SH-SY5Y (cell line): ENCODE measurements at regions not wholly inside any gene's neighbourhood (a gene's known extent, or its start where the extent isn't known, plus 50 kb on each side); places are given as distances from the start of the nearest gene placed in this dataset.

Experiments used
- GATA2 ChIP-seq: IDR thresholded peaks from 2 replicates; pipeline ENCODE4 v1.6.1; 2011; ENCODE audit warnings: mild to moderate bottlenecking, low read depth, low read length
- GATA3 ChIP-seq: IDR thresholded peaks from 2 replicates; pipeline ENCODE4 v1.6.1; 2011; ENCODE audit warnings: low read depth, mild to moderate bottlenecking, low read length, moderate library complexity

- TF ChIP-seq GATA2: no peak
- TF ChIP-seq GATA3: no peak
Measured at GRCh38 chr1:238141353-238141752, 250.6 kb upstream of the ZP4 start.

GRCh38 chr1:238139713-238140112 is 249.0 kb upstream of the ZP4 start:
- TF ChIP-seq GATA2: no peak
- TF ChIP-seq GATA3: no peak

- TF ChIP-seq GATA3 (no peak), GATA2 (no peak)
Measured at GRCh38 chr1:238138059-238138626, 247.4 kb upstream of the ZP4 start.

GRCh38 chr1:238135708-238136664 is 245.3 kb upstream of the ZP4 start:
- TF ChIP-seq GATA2 (no peak), GATA3 (no peak)

- TF ChIP-seq GATA3 (no peak), GATA2 (no peak)
Measured at GRCh38 chr1:238129677-238130076, 239.0 kb upstream of the ZP4 start.

GRCh38 chr1:238123201-238123600 is 232.5 kb upstream of the ZP4 start:
- no peak for TF ChIP-seq GATA3
- TF ChIP-seq GATA2: no peak

- no peak for TF ChIP-seq GATA2
- no peak for TF ChIP-seq GATA3
Measured at GRCh38 chr1:238119861-238120260, 229.1 kb upstream of the ZP4 start.

GRCh38 chr1:238119060-238119459 is 228.3 kb upstream of the ZP4 start:
- TF ChIP-seq GATA3: no peak
- TF ChIP-seq GATA2: no peak

- TF ChIP-seq GATA3 (no peak), GATA2 (no peak)
Measured at GRCh38 chr1:238115852-238116251, 225.1 kb upstream of the ZP4 start.

- TF ChIP-seq GATA3 (no peak), GATA2 (no peak)
Measured at GRCh38 chr1:238112952-238113621, 222.4 kb upstream of the ZP4 start.

- TF ChIP-seq GATA2 (no peak), GATA3 (no peak)
Measured at GRCh38 chr1:238111516-238111915, 220.8 kb upstream of the ZP4 start.

- TF ChIP-seq GATA2 (no peak), GATA3 (no peak)
Measured at GRCh38 chr1:238111081-238111480, 220.4 kb upstream of the ZP4 start.

- TF ChIP-seq GATA3 (no peak), GATA2 (no peak)
Measured at GRCh38 chr1:238108417-238108816, 217.7 kb upstream of the ZP4 start.

GRCh38 chr1:238107322-238107721 is 216.6 kb upstream of the ZP4 start:
- TF ChIP-seq GATA3 (no peak), GATA2 (no peak)
